ENCODE measurements at regions not wholly inside any gene's neighbourhood (a gene's known extent, or its start where the extent isn't known, plus 50 kb on each side); places are given as distances from the start of the nearest gene placed in this dataset.

DNA sequence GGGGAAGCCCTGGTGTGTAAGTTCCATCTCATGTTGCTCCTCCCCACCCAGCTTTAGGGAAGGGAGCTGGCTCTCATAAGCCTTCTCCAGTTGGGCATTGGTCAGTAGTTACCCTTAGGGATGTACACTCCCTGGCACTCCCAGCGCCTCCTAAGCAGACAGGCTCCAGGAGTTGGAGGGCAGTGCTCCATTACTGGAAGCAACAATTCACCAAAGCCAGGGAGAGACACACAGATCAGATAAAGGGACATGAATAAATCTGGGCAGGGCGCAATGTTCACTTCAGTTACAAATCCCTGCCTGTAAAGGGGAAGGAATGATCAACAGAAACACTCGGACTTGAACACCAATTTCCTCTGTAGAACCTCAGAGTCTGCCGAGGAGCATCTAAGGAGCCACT is 169.1 kb upstream of the CTNNB1 start:
- CTCF ChIA-PET, result interaction anchor here (1.4 kb wide), 1 partner anchor 11 kb away, joined by 5 read pairs; no protein-coding TSS in a partner anchor
- POLR2A ChIA-PET, result no interaction called here
- TF ChIP-seq, protein P1, sequence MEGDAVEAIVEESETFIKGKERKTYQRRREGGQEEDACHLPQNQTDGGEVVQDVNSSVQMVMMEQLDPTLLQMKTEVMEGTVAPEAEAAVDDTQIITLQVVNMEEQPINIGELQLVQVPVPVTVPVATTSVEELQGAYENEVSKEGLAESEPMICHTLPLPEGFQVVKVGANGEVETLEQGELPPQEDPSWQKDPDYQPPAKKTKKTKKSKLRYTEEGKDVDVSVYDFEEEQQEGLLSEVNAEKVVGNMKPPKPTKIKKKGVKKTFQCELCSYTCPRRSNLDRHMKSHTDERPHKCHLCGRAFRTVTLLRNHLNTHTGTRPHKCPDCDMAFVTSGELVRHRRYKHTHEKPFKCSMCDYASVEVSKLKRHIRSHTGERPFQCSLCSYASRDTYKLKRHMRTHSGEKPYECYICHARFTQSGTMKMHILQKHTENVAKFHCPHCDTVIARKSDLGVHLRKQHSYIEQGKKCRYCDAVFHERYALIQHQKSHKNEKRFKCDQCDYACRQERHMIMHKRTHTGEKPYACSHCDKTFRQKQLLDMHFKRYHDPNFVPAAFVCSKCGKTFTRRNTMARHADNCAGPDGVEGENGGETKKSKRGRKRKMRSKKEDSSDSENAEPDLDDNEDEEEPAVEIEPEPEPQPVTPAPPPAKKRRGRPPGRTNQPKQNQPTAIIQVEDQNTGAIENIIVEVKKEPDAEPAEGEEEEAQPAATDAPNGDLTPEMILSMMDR (IDR thresholded peaks at IDR 0.05; ENCODE audit: control extremely low read depth, extremely low read depth, low read depth, missing control alignments), result no peak
- no peak for DNase-seq (ENCODE audit: extremely low spot score)

DNA sequence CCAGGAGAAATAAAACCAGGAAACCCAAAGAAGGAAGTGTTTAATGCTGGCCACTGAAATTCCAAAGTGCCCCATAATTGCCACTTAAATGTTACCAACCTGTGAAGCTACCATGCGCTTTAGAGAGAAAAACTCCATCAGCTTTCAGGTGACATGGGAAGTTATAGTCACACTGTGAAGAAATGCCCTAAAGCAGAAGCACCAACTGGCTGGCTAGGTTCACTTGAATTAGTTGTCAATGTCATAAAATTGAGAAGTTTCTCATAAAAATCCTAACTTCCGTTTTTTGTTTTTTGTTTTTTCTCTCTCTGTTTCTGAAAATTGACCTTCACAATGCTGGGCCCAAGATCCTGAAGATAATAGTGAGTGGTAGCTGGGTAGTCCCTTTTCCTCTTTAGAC is 167.9 kb upstream of the CTNNB1 start:
- ChIA-PET POLR2A (no interaction called here), CTCF (interaction anchor here (1.4 kb wide), 1 partner anchor 10 kb away, joined by 5 read pairs; no protein-coding TSS in a partner anchor)
- DNase-seq (ENCODE audit: extremely low spot score), result no peak
- TF ChIP-seq, protein P1 (IDR thresholded peaks at IDR 0.05; ENCODE audit: control extremely low read depth, extremely low read depth, low read depth, missing control alignments), result no peak

DNA sequence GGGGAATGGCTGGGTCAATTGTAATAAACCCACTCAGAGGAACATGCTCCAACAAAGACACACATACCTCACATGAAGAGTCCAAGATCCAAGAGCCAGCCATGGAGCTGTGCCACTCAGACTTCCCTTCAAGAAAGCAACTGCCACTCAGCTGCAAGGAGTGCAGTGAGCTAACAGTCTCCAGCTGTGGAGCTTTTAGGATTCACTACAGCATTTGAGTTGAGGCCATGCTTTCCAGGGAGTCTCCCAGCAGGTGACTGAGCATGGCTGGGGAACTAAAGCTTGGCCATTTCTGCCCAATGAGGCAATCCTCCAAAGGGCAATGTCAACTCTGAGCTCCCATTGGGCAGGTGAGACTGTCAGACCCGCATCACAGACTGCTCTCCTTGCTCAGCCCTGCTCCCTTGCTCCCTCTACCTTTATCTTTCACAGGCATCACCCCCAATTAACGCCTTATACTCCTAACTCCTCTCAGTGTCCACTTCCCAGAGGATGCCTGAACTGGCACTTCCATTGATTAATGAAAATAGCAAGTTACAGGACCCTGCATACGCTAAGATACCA is 165.3 kb upstream of the CTNNB1 start:
- POLR2A ChIA-PET, result no interaction called here
- DNase-seq (ENCODE audit: extremely low spot score), result no peak
- CTCF ChIA-PET, result no interaction called here

DNA sequence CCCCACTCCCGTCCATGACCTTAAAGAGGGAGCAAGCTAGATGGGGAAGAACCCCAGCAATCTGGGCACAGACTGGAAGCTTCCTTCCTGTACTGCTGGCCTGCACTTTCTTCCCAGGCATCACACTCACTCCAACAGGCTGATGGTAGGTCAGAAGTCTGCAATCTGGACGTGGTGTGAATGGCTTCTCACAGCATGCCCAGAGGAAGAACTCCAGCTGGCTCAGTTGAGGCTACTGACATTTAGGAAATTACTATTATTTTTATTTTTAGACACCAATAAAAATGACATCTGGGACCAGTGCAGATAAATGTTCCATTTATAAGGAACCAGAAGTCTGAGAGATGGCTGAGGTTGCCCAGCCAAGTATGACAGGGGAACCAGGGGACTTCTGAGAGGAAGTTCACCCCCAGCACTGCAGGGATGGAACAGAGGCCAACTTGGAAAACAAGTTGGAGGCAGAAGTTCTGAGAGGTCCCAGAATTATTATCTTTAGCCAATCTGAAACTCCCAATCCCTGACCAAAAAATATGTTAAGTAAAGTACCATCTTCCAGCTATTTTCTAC is 163.8 kb upstream of the CTNNB1 start:
- ChIA-PET POLR2A (no interaction called here), CTCF (interaction anchor here (0.9 kb wide), 1 partner anchor 11 kb away, joined by 4 read pairs; no protein-coding TSS in a partner anchor)
- TF ChIP-seq, protein P1 (IDR thresholded peaks at IDR 0.05; ENCODE audit: control extremely low read depth, extremely low read depth, low read depth, missing control alignments), result no peak
- DNase-seq (ENCODE audit: extremely low spot score), result no peak

More for the DNA sequence above, 165.3 kb upstream of the CTNNB1 start:
- TF ChIP-seq, protein P1 (IDR thresholded peaks at IDR 0.05; ENCODE audit: control extremely low read depth, extremely low read depth, low read depth, missing control alignments), result no peak

DNA sequence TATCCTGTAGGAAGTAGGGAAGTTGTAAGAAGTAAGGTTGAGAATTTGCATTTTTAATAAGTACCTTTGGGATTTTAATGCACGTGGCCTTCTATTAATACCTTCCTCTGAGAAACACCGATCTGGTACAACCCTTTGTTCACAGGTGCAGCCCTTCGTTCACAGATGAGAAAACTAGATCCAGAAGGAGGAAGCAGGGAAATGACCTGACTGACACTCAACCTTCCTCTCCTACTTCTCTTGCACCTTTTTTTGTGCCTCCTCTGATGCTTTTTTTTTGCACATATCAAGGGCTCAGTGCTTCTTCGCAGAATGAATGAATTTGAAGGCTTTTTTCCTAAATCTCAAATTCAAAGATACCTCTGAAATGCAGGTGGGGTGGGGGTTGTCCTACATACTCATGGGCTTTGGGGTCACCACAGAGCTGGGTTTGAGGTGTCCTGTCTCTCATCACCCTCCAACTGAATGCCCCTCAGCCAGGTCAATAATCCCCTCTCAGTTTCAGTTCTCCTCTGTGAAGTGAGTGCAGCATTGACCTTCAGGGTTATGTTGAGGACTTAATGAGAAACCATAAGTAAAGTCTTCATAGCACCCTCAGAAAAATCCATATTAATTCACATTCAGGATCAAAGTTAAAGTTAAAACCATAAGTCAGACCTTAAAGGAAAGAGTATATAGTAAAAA is 161.5 kb upstream of the CTNNB1 start:
- ChIA-PET POLR2A (no interaction called here), CTCF (no interaction called here)
- TF ChIP-seq, protein P1 (IDR thresholded peaks at IDR 0.05; ENCODE audit: control extremely low read depth, extremely low read depth, low read depth, missing control alignments), result no peak
- DNase-seq (ENCODE audit: extremely low spot score), result no peak

DNA sequence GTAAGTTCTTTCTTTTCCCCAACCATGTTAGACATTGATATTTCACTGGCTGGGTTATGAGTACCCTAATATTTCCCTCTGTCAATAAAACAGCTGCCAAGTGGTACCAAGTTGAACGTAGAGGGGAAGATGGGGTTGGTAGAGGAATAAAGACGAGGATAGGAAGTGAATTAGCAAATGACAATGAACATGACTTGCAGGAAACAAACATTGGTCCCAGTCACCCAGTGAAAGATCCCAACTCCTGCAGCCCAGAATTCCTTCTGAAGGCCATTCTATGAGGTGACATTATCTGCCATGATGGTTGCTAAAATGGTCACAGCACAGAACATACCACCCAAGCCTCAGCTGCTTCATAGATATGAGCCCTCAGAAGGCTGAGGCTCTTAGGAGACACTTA is 159.0 kb upstream of the CTNNB1 start:
- POLR2A ChIA-PET, result no interaction called here
- TF ChIP-seq, protein P1 (IDR thresholded peaks at IDR 0.05; ENCODE audit: control extremely low read depth, extremely low read depth, low read depth, missing control alignments), result no peak
- no peak for DNase-seq (ENCODE audit: extremely low spot score)
- CTCF ChIA-PET, result interaction anchor here (2.0 kb wide), 1 partner anchor 10 kb away, joined by 5 read pairs; no protein-coding TSS in a partner anchor

Data from GM10248 (cell line).